Calu3 (cell line): ENCODE measurements at regions not wholly inside any gene's neighbourhood (a gene's known extent, or its start where the extent isn't known, plus 50 kb on each side); places are given as distances from the start of the nearest gene placed in this dataset.

Source experiments
- BruUV-seq: library from RNA; stranded (reverse); fragments of 400-500 nt; replicated peaks from 2 replicates; lab custom pipeline; 2021; lab: Mats Ljungman, UMichigan
- CTCF ChIA-PET: fragments of 300-600 bp; sonication (Branson Sonifier 250); formaldehyde crosslinking; loops from one replicate; lab custom pipeline; 2022; ENCODE audit warnings: antibody characterized with exemption; lab: Charles Lee
- DNase-seq: peaks from one replicate; pipeline ENCODE4 v3.0.0; 2022
- H3K27ac Mint-ChIP-seq: one replicate; pipeline ENCODE4 v1.8.0; 2022; ENCODE audit warnings: mixed read lengths; ENCODE audit not compliant: unreplicated experiment
- H3K27me3 Mint-ChIP-seq: one replicate; pipeline ENCODE4 v1.8.0; 2022; ENCODE audit warnings: mixed read lengths; ENCODE audit not compliant: unreplicated experiment
- H3K36me3 Mint-ChIP-seq: one replicate; pipeline ENCODE4 v1.8.0; 2022; ENCODE audit warnings: mild to moderate bottlenecking, moderate library complexity, mixed read lengths; ENCODE audit not compliant: insufficient read depth, unreplicated experiment
- H3K4me1 Mint-ChIP-seq: one replicate; pipeline ENCODE4 v1.8.0; 2022; ENCODE audit warnings: mild to moderate bottlenecking, low read depth, mixed read lengths; ENCODE audit not compliant: unreplicated experiment
- H3K4me3 Mint-ChIP-seq: one replicate; pipeline ENCODE4 v1.8.0; 2022; ENCODE audit warnings: mild to moderate bottlenecking, low read depth, moderate library complexity, mixed read lengths; ENCODE audit not compliant: unreplicated experiment
- H3K9me3 Mint-ChIP-seq: one replicate; pipeline ENCODE4 v1.8.0; 2022; ENCODE audit warnings: low read depth, mixed read lengths; ENCODE audit not compliant: unreplicated experiment
- intact Hi-C: fragments of 100-400 bp; cut with micrococcal nuclease; formaldehyde crosslinking; loops from one replicate; pipeline ENCODE4 v1.10.0; 2022; ENCODE audit not compliant: unreplicated experiment
- TF ChIP-seq, protein P1 (sequence below): fragments of 200-600 bp; IDR thresholded peaks from one replicate; pipeline ENCODE4 v1.8.0; 2022; ENCODE audit warnings: antibody characterized with exemption; ENCODE audit not compliant: unreplicated experiment

DNA sequence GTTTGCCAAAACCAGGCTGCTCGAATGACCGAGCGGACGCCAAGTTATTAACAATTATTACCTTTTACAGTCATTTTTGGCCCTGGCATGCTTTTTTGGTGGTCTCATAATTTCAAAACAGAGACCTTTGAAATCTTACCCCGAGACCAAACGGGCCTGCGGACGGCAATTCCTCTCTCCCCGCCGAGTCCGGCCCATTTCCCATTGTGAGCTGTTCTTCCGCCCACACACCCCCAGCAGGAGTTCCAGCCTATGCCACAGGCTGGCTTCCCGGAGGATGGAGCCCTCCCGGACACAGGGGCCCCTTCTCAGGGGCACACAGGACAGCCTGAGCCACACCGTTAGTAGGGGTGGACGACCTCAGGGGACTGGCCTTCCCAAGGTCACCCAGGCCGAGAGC, 130.7 kb downstream of the C16orf95 start:
- no TSS peak for BruUV-seq
- intact Hi-C loops, result loop anchor here (10.0 kb wide), 1 partner anchor 112 kb away; no protein-coding TSS in a partner anchor
- TF ChIP-seq, protein P1, sequence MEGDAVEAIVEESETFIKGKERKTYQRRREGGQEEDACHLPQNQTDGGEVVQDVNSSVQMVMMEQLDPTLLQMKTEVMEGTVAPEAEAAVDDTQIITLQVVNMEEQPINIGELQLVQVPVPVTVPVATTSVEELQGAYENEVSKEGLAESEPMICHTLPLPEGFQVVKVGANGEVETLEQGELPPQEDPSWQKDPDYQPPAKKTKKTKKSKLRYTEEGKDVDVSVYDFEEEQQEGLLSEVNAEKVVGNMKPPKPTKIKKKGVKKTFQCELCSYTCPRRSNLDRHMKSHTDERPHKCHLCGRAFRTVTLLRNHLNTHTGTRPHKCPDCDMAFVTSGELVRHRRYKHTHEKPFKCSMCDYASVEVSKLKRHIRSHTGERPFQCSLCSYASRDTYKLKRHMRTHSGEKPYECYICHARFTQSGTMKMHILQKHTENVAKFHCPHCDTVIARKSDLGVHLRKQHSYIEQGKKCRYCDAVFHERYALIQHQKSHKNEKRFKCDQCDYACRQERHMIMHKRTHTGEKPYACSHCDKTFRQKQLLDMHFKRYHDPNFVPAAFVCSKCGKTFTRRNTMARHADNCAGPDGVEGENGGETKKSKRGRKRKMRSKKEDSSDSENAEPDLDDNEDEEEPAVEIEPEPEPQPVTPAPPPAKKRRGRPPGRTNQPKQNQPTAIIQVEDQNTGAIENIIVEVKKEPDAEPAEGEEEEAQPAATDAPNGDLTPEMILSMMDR, result no peak
- Mint-ChIP-seq H3K4me3 (no peak overlapping the region), H3K4me1 (no peaks in the 10 kb centered on the region), H3K27ac (no peak overlapping the region), H3K36me3 (no peaks in the 10 kb centered on the region), H3K27me3 (peaks cover 46% of the 10 kb centered on the region), H3K9me3 (peaks cover 4% of the 10 kb centered on the region)
- CTCF ChIA-PET, result no interaction called here
- no peak for DNase-seq

DNA sequence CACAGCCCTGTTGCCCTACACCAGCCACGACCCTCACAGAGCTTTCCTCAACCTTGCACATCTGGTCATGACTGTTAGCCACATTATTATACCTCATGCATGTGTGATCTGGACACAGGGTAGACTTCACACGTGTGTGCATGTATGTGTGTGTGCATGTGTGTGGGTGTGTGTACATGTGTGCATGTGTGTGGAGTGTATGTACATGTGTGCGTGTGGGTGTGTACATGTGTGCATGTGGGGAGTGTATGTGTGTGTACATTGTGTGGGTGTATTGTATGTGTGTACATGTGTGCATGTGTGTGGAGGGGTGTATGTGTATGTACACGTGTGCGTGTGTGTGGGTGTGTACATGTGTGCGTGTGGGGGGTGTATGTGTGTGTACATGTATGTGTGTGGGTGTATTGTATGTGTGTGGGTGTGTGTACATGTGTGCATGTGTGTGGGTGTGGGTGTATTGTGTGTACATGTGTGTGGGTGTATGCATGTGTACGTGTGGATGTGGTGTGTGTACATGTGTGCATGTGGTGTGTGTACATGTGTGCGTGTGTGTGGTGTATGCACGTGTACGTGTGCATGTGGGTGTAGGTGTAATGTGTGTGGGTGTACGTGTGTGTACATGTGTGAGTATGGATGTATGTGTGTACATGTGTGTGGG, 130.2 kb downstream of the C16orf95 start:
- H3K36me3 Mint-ChIP-seq, result no peaks in the 10 kb centered on the region
- no TSS peak for BruUV-seq
- CTCF ChIA-PET, result no interaction called here
- no peak overlapping the region for H3K27ac Mint-ChIP-seq
- H3K27me3 Mint-ChIP-seq, result peaks cover 46% of the 10 kb centered on the region
- H3K4me1 Mint-ChIP-seq, result no peaks in the 10 kb centered on the region
- no peak for DNase-seq
- intact Hi-C loops, result loop anchor here (10.0 kb wide), 1 partner anchor 112 kb away; no protein-coding TSS in a partner anchor
- peaks cover 4% of the 10 kb centered on the region for H3K9me3 Mint-ChIP-seq
- H3K4me3 Mint-ChIP-seq, result no peak overlapping the region
- TF ChIP-seq, protein P1, result no peak

DNA sequence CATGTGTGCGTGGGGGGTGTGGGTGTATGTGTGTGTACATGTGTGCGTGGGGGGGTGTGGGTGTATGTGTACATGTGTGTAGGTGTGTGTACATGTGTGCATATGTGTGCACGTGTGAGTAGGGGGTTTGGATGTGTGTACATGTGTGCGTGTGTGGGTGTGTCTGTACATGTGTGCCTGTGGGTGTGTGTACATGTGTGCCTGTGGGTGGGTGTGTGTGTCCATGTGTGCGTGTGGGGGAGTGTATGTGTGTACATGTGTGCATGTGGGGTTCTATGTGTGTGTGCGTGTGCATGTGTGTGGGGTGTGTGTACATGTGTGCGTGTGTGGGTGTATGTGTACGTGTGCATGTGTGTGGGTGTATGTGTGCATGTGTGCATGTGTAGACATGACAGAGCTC, 129.1 kb downstream of the C16orf95 start:
- TF ChIP-seq, protein P1, result no peak
- H3K4me1 Mint-ChIP-seq, result no peaks in the 10 kb centered on the region
- peaks cover 47% of the 10 kb centered on the region for H3K27me3 Mint-ChIP-seq
- no peak overlapping the region for H3K27ac Mint-ChIP-seq
- CTCF ChIA-PET, result interaction anchor here (0.7 to 0.8 kb wide), 2 partner anchors 8 to 125 kb away, joined by 3 to 4 read pairs; no protein-coding TSS in a partner anchor
- no peak overlapping the region for H3K4me3 Mint-ChIP-seq
- H3K9me3 Mint-ChIP-seq, result peaks cover 4% of the 10 kb centered on the region
- BruUV-seq, result no TSS peak
- intact Hi-C loops, result loop anchor here (10.0 kb wide), 1 partner anchor 113 kb away; no protein-coding TSS in a partner anchor
- no peak for DNase-seq
- no peaks in the 10 kb centered on the region for H3K36me3 Mint-ChIP-seq

DNA sequence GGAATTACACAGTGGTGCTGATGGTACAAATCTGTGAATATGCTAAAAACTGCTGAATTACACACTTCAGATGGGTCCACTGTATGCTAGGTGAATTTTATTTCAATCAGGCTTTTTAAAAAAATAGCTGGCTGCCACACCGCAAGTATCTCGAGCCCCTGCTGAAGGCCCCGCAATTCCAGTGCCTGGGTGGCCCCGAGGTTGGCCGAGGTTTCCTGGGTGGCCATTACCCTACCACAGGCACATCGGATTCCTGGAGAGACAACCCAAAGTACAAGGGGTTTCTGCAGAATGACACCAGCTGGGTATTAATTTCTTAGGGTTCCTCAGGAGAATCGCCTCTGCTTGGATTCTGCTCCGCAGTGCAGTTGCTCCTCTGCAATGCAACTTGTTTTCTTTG, 127.8 kb downstream of the C16orf95 start:
- H3K27me3 Mint-ChIP-seq, result peaks cover 46% of the 10 kb centered on the region
- TF ChIP-seq, protein P1, result no peak
- H3K4me1 Mint-ChIP-seq, result no peaks in the 10 kb centered on the region
- H3K9me3 Mint-ChIP-seq, result peaks cover 4% of the 10 kb centered on the region
- intact Hi-C loops, result loop anchor here (10.0 kb wide), 1 partner anchor 115 kb away; no protein-coding TSS in a partner anchor
- BruUV-seq, result no TSS peak
- H3K4me3 Mint-ChIP-seq, result no peak overlapping the region
- H3K27ac Mint-ChIP-seq, result no peak overlapping the region
- no peak for DNase-seq
- CTCF ChIA-PET, result interaction anchor here (1.3 kb wide), 1 partner anchor 44 kb away, joined by 3 read pairs; no protein-coding TSS in a partner anchor
- H3K36me3 Mint-ChIP-seq, result no peaks in the 10 kb centered on the region
